SK-N-MC (cell line): ENCODE measurements at regions not wholly inside any gene's neighbourhood (a gene's known extent, or its start where the extent isn't known, plus 50 kb on each side); places are given as distances from the start of the nearest gene placed in this dataset.

Experiments used
- DNase-seq: peaks from one replicate; pipeline ENCODE4 v3.0.0-alpha.2; 2011; ENCODE audit warnings: low read depth, low spot score
- H3K27ac ChIP-seq: fragments of 200-600 bp; sonication (generic); 2 replicates; pipeline ENCODE4 v1.5.1; 2016; ENCODE audit warnings: mixed run types
- H3K36me3 ChIP-seq: fragments of 200-600 bp; sonication (generic); 2 replicates; pipeline ENCODE4 v1.6.1; 2017; ENCODE audit warnings: antibody characterized with exemption, low read length, mixed read lengths; ENCODE audit not compliant: insufficient read depth
- H3K4me3 ChIP-seq: fragments of 200-600 bp; sonication (generic); 2 replicates; pipeline ENCODE4 v1.5.1; 2016
- H3K9ac ChIP-seq: fragments of 200-600 bp; sonication (generic); 2 replicates; pipeline ENCODE4 v1.8.0; 2017; ENCODE audit warnings: mixed run types, mixed read lengths; ENCODE audit not compliant: insufficient read length
- H3K9me3 ChIP-seq: fragments of 200-600 bp; sonication (generic); 2 replicates; pipeline ENCODE4 v1.6.1; 2017; ENCODE audit warnings: low read depth, mild to moderate bottlenecking, antibody characterized with exemption, low read length, moderate library complexity, mixed read lengths
- EZH2 ChIP-seq: fragments of 200-600 bp; sonication (generic); IDR thresholded peaks from one replicate; pipeline ENCODE4 v1.6.1; 2017; ENCODE audit warnings: antibody characterized with exemption
- FOXP2 ChIP-seq: optimal IDR thresholded peaks from 2 replicates; pipeline ENCODE3; 2011; ENCODE audit warnings: mild to moderate bottlenecking, moderate library complexity; ENCODE audit not compliant: insufficient read depth; ENCODE audit errors: extremely low read length, control extremely low read depth
- POLR2AphosphoS5 ChIP-seq: IDR thresholded peaks from 2 replicates; pipeline ENCODE4 v1.6.1; 2012; ENCODE audit warnings: mild to moderate bottlenecking, low read depth, low read length, borderline replicate concordance

DNA sequence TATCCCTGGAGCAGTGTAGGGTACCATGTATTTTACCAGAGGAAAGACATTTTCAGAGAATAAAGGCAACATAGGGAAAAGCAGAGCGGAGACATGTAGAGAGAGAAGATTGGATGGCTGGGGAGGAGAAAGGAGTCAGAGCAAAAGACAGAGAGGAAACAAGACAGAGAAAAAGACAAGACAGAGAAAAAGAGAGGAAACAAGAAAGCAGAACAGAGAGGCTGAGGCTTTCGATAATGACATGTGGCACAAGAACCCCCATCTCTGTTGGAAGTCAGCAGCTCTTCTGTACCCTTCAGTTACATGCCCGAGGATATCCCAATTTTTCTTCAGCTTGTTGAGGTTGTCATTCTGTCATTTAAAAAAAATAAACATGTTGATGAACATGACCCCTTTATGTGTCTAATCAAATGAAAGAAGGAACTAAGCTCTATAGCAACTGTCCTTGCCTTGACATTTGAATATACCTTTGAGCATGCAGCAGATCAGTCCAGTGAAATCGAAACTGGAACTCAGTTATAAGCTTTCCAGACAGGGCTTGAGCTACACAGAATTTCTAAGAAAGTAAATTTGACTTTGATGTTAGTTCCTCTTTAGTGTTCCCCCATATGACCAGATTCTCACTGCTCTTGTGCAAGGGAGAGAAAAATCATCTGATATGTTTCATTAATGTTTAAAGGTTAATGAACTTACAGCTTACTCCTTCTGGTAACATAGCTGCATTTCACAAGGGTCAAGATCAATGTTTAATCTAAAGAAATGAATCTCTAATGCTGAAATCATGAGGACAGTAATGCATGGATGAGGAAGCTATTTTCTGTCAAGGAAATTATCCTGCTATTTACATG lies 75.1 kb upstream of the SP4 start:
- H3K9ac ChIP-seq = no peak overlapping the region
- TF ChIP-seq FOXP2 = no peak
- TF ChIP-seq POLR2AphosphoS5 = no peak
- TF ChIP-seq EZH2 = no peak
- no peak for DNase-seq
- no peak overlapping the region for H3K4me3 ChIP-seq
- no peak overlapping the region for H3K27ac ChIP-seq
- H3K9me3 ChIP-seq = no peaks in the 10 kb centered on the region
- H3K36me3 ChIP-seq = no peaks in the 10 kb centered on the region

DNA sequence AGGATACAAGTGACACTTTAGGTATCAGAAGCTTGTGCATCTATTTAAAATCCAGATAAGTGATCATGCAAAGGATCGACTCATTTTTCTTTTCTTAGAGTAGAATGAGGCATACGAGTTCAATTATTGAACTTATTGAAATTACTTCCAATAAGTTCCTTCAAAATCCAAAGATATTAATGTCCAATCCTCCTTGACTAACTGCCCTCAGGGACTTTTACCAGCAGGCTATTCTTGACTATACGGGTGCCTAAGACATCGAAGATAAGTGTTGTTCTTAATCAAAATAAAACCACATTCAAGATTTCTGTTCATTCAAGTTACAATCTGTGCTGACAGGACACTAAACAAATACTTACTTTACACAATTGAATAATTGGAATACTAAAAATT lies 74.5 kb upstream of the SP4 start:
- no peak overlapping the region for H3K4me3 ChIP-seq

DNA sequence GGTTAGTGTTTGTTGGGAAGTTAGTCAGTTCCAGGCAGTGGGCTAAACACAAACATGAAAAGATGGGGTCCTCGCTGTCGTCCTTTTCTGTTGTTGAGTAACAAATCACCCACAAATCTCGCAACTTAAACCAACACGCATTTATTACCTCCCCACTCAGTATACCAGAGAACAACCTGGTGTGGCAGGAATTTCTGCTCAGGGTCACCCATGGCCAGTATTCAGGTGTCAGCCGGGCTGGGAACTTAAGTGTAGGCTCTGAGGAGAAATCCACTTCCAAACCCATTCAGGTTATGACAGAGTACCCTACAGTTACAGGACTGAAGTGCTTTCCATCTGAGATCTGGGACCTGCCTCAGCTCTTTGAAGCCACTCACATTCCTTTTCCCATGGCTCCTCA lies 73.6 kb upstream of the SP4 start:
- TF ChIP-seq FOXP2 (no peak), POLR2AphosphoS5 (no peak), EZH2 (no peak)

More for the DNA sequence above, 74.5 kb upstream of the SP4 start:
- Histone ChIP-seq H3K36me3 (no peaks in the 10 kb centered on the region), H3K9me3 (no peaks in the 10 kb centered on the region), H3K27ac (no peak overlapping the region), H3K9ac (no peak overlapping the region)
- TF ChIP-seq POLR2AphosphoS5 (no peak), FOXP2 (no peak), EZH2 (no peak)
- no peak for DNase-seq

DNA sequence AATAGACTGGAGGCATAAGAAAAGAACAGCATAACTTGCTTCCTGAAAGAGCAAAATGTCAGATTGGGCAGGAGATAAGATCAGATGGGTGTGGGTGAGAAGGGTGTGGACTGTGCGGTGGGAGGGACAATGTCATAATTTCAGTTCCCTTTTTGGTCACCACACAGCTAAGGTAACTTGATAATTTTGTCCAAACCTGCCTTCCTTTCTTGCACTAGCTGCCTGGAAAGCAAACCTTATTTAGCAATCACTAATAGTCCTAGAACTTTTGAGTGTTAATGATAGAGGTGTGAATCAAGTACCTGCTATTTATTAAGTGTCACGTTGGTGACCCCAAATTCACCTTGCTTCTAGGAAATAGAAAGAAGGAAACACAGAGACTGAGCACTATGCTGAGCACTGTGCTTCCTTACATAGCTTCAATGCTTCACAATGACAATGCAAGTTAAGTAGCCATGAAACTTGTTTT lies 72.4 kb upstream of the SP4 start:
- no peak overlapping the region for H3K4me3 ChIP-seq
- no peak overlapping the region for H3K9ac ChIP-seq
- TF ChIP-seq POLR2AphosphoS5 = no peak
- TF ChIP-seq EZH2 = no peak
- no peak for TF ChIP-seq FOXP2
- no peaks in the 10 kb centered on the region for H3K9me3 ChIP-seq
- H3K27ac ChIP-seq = no peak overlapping the region
- no peaks in the 10 kb centered on the region for H3K36me3 ChIP-seq
- DNase-seq = no peak

More for the DNA sequence above, 73.6 kb upstream of the SP4 start:
- Histone ChIP-seq H3K36me3 (no peaks in the 10 kb centered on the region), H3K9me3 (no peaks in the 10 kb centered on the region), H3K9ac (no peak overlapping the region), H3K27ac (no peak overlapping the region), H3K4me3 (no peak overlapping the region)
- DNase-seq = no peak

DNA sequence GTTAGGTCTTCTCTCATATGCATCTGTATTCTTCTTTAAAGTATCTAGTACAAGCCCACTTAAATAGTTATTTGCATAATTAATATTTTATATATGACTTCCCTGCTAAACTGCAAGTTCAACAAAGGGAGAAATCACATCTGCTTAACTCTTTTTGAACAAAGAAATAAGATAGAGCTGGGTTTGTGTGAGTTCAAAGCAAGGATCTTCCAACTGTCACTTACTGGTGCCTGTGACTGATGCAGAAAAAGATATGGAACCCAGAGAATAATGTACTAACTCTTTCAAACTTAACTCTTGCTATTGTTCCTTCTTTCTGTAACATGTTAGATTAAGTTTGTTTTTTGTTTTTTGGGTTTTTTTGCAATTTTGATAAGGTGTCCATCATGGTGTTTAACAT lies 71.3 kb upstream of the SP4 start:
- no peak for DNase-seq
- no peak overlapping the region for H3K4me3 ChIP-seq
- H3K9me3 ChIP-seq = no peaks in the 10 kb centered on the region
- H3K9ac ChIP-seq = no peak overlapping the region
- no peaks in the 10 kb centered on the region for H3K36me3 ChIP-seq
- H3K27ac ChIP-seq = no peak overlapping the region
- no peak for TF ChIP-seq POLR2AphosphoS5
- no peak for TF ChIP-seq EZH2
- TF ChIP-seq FOXP2 = no peak

DNA sequence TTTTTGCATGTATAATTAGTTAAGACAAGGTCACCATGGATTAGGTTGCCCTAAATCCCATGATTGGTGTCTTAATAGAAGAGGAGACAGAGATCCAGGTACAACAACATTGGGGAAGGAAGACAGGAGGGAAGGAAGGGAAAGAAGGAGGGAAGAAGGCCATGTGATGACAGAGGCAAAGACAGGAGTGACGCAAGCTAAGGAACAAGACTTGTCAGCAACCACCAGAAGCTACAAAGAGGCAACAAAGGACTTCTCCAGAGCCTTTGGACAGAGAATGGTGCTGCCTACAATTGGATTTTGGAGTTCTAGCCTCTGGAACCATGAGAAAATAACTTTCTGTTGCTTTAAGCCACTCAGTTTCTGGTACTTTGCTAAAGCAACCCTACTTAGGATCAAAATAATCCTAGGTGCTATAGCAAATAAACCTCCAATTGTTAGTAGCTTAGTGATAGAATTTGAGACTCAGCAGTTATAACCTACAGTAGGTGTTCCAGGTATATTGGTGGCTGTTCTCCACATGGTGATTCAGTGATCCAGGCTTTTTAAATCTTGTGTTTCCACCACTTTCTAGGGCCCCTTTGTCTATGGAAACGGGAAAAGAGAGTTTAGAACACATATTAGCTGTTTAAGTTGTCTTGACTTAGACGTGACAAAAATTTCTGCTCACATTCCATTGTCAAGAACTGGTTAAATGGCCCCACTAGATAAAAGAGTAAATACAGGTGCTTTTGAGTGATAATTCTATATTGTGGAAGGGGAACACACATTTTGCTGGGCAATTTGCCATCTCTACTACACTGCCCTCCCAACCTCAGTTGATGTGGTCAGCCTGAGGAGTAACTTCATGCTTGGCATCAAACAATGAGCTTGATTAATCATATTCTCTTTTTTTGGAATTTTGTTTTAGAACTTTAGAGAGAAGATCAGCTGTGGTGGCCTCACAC lies 70.5 kb upstream of the SP4 start:
- Histone ChIP-seq H3K9ac (no peak overlapping the region), H3K4me3 (no peak overlapping the region), H3K27ac (no peak overlapping the region), H3K9me3 (no peaks in the 10 kb centered on the region), H3K36me3 (no peaks in the 10 kb centered on the region)
- DNase-seq = no peak
- no peak for TF ChIP-seq FOXP2
- TF ChIP-seq EZH2 = no peak
- no peak for TF ChIP-seq POLR2AphosphoS5

DNA sequence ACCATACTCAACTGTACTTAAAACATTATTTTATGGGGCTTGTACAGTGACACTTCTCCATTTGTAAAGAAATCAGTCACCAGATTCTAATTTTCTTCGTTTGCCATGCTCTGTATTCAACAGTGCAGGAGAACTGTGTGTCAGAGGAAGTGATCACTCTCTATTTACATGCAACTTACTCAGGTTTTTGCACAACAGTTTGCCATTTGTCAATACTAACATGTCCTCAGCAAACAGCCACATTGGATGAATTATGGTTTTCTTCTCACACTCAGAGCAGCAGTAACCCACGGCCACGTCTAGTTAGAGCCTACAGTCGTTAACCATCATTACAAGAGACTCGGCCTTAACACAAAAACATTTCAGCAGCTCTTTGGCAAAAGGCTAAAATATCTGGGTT lies 69.2 kb upstream of the SP4 start:
- no peak for TF ChIP-seq POLR2AphosphoS5
- TF ChIP-seq FOXP2 = no peak
- no peak for TF ChIP-seq EZH2
- Histone ChIP-seq H3K27ac (no peak overlapping the region), H3K9me3 (no peaks in the 10 kb centered on the region), H3K9ac (no peak overlapping the region), H3K4me3 (no peak overlapping the region), H3K36me3 (no peaks in the 10 kb centered on the region)
- no peak for DNase-seq

DNA sequence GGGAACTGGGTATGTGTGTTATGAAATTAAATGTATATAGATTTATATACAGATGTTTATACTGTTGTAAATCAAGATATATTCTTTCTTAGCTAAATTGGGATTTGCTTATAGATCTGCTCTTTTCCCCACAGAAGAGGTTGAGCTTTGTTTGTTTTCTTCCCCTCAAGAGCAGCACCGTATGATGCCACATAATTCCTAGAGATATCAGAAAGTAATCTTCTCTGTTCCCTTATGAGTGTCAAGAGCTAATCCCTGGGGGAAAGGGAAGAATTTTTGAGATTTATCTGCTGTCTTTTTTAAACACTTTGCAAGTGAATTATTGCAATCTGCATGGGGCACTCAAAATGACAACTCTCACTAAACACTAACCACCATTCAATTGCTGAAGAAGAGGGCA lies 68.7 kb upstream of the SP4 start:
- Histone ChIP-seq H3K9ac (no peak overlapping the region), H3K36me3 (no peaks in the 10 kb centered on the region), H3K4me3 (no peak overlapping the region), H3K27ac (no peak overlapping the region), H3K9me3 (no peaks in the 10 kb centered on the region)
- no peak for TF ChIP-seq POLR2AphosphoS5
- TF ChIP-seq FOXP2 = no peak
- TF ChIP-seq EZH2 = no peak
- DNase-seq = no peak
